Duodenal mucosa (tissue), 2 donors: ENCODE measurements at regions not wholly inside any gene's neighbourhood (a gene's known extent, or its start where the extent isn't known, plus 50 kb on each side); places are given as distances from the start of the nearest gene placed in this dataset.

ENCODE experiments used
- H3K27ac ChIP-seq: one replicate; pipeline ENCODE4 v1.7.0; 2013; ENCODE audit warnings: low read depth, low read length
- H3K27me3 ChIP-seq, 2 donors: one replicate each; pipeline ENCODE4 v1.7.0; 2013; ENCODE audit warnings: low read length in 2 of 2, control low read depth in 1 of 2; ENCODE audit not compliant: insufficient read depth in 2 of 2, control insufficient read depth in 1 of 2
- H3K36me3 ChIP-seq, 2 donors: one replicate each; pipeline ENCODE4 v1.7.0; 2013; ENCODE audit warnings: low read length in 2 of 2, control low read depth in 1 of 2; ENCODE audit not compliant: insufficient read depth in 2 of 2, control insufficient read depth in 1 of 2
- H3K4me1 ChIP-seq, 2 donors: one replicate each; pipeline ENCODE4 v1.7.0; 2013; ENCODE audit warnings: low read length in 2 of 2, control low read depth in 1 of 2; ENCODE audit not compliant: insufficient read depth in 2 of 2, control insufficient read depth in 1 of 2
- H3K4me3 ChIP-seq, 2 donors: one replicate each; pipeline ENCODE4 v1.7.0; 2013; ENCODE audit warnings: low read length in 2 of 2, low read depth in 1 of 2
- H3K9ac ChIP-seq, 2 donors: one replicate each; pipeline ENCODE4 v1.7.0; 2013; ENCODE audit warnings: low read length in 2 of 2, low read depth in 1 of 2
- H3K9me3 ChIP-seq, 2 donors: one replicate each; pipeline ENCODE4 v1.7.0; 2013; ENCODE audit warnings: low read length in 2 of 2, control low read depth in 1 of 2; ENCODE audit not compliant: control insufficient read depth in 1 of 2

DNA sequence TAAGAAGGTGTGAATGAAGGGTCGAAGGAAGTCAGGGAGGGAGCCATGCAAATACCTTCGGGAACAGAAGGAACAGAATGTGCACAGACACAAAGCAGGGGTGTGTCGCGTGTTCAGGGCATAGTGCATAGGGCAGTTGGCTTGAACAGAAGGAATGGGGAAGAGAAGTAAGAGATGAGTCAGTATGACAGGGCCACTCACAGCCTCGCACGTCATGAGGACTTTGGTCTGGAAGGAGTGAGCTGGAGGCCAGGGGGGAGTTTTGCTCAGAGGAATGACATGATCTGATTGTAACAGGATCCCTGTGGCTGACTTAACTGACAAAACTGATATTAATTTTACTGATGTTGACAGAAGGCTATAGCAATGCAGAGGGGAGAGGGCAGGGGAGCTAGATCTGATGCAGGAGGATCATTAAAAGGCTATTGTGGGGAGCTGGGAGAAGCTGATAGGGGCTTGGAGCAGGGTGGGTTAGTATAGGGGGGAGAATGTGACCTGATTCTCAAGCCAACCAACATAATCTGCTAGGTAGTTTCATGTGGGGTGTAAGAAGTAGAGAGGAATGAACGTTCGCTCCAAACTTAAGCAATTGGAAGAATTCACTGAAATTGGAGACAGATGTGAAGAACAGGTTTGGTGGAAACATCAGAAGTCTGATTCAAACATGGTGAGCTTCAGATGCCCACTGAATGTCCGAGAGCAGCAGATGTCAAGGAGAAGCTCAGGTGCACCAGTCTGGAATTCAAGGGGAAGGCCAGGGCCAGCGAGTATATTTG, 60.4 kb upstream of the COPS8 start:
- peaks cover 6 to 13% of the 10 kb centered on the region in 2 donors for H3K4me1 ChIP-seq
- H3K4me3 ChIP-seq = no peak overlapping the region
- H3K9ac ChIP-seq = no peak overlapping the region
- H3K9me3 ChIP-seq = peaks cover 0 to 7% of the 10 kb centered on the region in 2 donors
- no peak overlapping the region for H3K27ac ChIP-seq
- H3K27me3 ChIP-seq = no peaks in the 10 kb centered on the region
- no peaks in the 10 kb centered on the region for H3K36me3 ChIP-seq

DNA sequence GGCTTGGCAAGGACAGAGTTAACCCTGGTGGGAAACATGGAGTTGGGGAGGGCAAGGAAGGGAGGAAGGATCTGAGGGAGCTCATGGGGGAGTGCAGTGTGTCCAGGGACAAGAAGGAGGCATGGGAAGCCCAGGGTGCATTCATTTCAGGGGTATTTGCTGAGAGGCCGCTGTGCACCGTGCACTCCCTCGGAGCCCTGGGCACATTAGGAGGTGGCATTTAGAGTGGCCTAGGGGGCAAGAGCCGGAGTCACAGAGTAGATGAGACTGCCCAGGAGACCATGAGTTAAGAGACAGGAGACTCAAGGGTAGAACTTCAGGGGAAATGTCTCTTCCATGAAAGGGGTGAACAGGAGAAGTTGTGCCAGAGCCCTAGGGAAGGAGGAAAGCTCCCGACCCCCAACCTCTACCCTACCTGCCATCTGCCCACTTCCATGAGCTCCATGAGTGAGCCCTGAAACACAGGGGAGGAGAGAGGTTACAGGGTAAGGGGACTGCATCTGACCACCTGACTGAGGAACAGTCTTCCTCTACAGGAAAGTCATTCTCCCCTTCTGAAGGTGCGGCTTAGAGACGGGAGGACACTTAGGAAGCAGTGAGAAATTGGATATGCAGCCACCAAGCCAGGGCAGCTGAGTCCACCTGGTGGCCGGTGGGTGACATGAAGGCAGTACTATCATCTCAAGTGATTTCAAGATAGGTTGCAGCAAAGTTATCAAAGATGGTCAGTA, 58.5 kb upstream of the COPS8 start:
- H3K27ac ChIP-seq = no peak overlapping the region
- no peak overlapping the region for H3K4me3 ChIP-seq
- H3K36me3 ChIP-seq = no peaks in the 10 kb centered on the region
- peaks cover 6 to 13% of the 10 kb centered on the region in 2 donors for H3K4me1 ChIP-seq
- no peaks in the 10 kb centered on the region for H3K27me3 ChIP-seq
- peak overlapping the region in 1 of 2 donors; percentile 5 for H3K9ac ChIP-seq
- H3K9me3 ChIP-seq = peaks cover 0 to 7% of the 10 kb centered on the region in 2 donors

GRCh38 chr2:237027712-237028029, 58.0 kb upstream of the COPS8 start:
- no peak overlapping the region for H3K9ac ChIP-seq
- no peaks in the 10 kb centered on the region for H3K27me3 ChIP-seq
- H3K4me3 ChIP-seq = no peak overlapping the region
- H3K4me1 ChIP-seq = peaks cover 6 to 13% of the 10 kb centered on the region in 2 donors
- H3K27ac ChIP-seq = no peak overlapping the region
- H3K36me3 ChIP-seq = no peaks in the 10 kb centered on the region
- peaks cover 0 to 7% of the 10 kb centered on the region in 2 donors for H3K9me3 ChIP-seq

DNA sequence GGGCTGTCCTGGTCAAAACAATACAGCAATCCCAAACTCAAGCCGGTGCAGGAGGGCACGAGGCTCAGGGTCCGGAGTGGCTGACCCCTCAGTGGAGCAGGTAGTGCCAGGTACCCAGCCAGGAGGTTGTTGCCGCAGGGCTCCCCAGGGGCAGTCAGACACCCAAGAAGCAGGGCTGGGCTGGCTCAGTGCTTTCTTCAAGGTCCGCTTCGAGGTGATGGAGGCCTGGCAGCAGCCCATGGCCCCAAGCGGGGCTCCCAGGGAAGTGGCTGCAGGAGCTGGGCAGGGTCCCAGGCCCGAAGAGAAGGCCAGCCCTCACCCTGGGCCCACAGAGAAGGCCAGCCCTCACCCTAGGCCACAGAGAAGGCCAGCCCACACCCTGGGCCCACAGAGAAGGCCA, 55.3 kb upstream of the COPS8 start:
- Histone ChIP-seq H3K27me3 (peaks cover 0 to 2% of the 10 kb centered on the region in 2 donors), H3K4me1 (peaks cover 5 to 12% of the 10 kb centered on the region in 2 donors), H3K4me3 (no peak overlapping the region), H3K9ac (no peak overlapping the region), H3K9me3 (no peaks in the 10 kb centered on the region), H3K36me3 (no peaks in the 10 kb centered on the region), H3K27ac (no peak overlapping the region)

DNA sequence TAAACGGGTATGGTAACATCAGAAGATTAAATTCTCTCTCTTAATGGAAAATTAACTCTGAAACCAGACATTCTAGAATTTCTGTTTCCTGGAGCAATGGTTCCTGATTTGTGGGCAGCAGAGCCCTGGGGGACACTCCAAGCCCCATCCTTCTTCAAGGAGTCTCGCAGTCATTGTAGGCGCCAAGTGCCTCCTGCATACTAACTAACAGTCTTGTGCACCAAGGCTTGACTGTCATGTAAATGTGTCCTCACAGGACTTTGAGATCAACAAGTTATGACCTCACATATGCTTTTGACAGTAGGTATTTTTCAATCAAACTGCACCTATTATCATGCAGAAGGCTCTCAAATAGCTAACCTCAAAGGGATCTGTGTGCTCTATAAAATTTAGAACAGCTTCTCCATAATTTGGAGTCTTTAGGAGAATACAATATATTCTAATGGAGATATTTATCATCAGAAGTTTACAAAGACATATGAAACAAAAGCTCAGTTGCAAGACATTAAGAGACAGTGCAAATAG, 52.1 kb upstream of the COPS8 start:
- H3K36me3 ChIP-seq = no peaks in the 10 kb centered on the region
- no peak overlapping the region for H3K4me3 ChIP-seq
- H3K27me3 ChIP-seq = peaks cover 0 to 2% of the 10 kb centered on the region in 2 donors
- no peak overlapping the region for H3K27ac ChIP-seq
- H3K9ac ChIP-seq = no peak overlapping the region
- no peaks in the 10 kb centered on the region for H3K9me3 ChIP-seq
- H3K4me1 ChIP-seq = no peaks in the 10 kb centered on the region

DNA sequence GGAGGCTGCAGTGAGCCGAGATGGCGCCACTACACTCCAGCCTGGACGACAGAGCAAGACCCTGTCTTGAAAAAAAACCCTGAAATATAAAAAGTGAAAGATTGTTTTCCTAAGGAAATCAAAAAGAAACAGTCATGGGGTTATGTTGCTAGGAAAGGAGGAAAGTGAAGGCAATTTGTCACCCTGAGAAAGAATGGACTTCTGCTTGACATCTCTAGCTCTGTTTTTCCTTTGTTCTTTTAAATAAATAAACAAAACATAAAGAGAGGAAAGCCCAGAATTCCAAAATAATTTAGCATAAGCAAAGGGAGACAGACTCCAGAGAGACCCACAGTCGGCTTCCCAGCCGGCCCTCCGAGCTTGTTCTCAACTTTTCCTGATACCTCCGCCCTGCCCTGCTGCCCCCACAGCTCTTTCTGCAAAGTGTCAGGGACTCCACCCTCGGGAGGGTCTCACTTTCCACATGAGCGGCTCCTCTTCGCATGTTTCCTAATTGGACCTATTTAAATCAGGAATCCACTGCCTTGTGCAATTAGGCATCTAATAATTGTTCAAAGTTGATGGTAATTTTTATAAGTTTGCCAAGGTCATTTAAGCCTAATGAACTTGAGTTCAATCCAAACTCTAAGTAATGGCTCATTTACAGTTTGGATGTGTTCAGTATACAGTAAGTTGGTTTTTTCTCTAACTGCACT, 49.8 kb upstream of the COPS8 start:
- H3K27ac ChIP-seq = no peak overlapping the region
- H3K9me3 ChIP-seq = no peaks in the 10 kb centered on the region
- peaks cover 0 to 2% of the 10 kb centered on the region in 2 donors for H3K27me3 ChIP-seq
- no peak overlapping the region for H3K9ac ChIP-seq
- H3K4me3 ChIP-seq = no peak overlapping the region
- no peaks in the 10 kb centered on the region for H3K36me3 ChIP-seq
- H3K4me1 ChIP-seq = no peaks in the 10 kb centered on the region
